GM19351 (cell line): ENCODE measurements at regions not wholly inside any gene's neighbourhood (a gene's known extent, or its start where the extent isn't known, plus 50 kb on each side); places are given as distances from the start of the nearest gene placed in this dataset.
"Not testable (repeated sequence)": the region's sequence is repeated elsewhere in the genome, so short reads cannot be mapped to it uniquely, and the experiment has no call there.

Experiments used
- ATAC-seq: cut with Tn5 transposase; IDR thresholded peaks from one replicate; pipeline ENCODE4 v1.9.1; 2021; ENCODE audit warnings: mild to moderate bottlenecking, moderate library complexity; ENCODE audit not compliant: unreplicated experiment

DNA sequence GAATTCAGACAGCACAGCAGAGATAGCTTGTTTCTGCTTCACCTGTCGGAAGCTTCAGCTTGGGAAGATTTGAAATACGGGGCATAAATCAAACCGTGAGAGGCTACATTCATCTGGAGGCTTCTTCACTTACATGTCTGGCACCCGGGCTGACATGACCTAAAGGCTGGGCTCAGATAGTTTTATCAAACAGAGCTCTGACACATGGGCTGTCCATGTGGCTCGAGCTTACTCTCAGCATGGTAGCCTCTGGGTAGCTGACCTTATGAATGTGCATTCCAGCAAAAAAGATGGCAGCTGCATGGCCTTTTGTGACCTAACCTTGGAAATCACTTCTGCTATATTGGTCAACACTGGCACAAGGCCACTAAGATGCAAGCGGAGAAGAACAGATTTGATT lies 414.5 kb downstream of the NDFIP2 start:
- ATAC-seq, result no peak

DNA sequence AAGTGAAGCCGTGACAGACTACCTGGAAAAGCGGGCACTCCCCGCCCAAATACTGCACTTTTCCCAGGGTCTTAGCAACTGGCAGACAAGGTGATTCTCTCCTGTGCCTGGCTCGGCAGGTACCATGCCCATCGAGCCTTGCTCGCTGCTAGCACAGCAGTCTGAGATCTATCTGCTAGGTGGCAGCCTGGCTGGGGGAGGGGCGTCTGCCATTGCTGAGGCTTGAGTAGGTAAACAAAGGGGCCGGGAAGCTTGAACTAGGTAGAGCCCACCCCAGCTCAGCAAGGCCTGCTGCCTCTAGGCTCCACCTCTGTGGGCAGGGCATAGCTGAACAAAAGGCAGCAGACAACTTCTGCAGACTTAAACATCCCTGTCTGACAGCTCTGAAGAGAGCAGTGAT lies 406.3 kb downstream of the NDFIP2 start:
- ATAC-seq, result not testable (repeated sequence)

DNA sequence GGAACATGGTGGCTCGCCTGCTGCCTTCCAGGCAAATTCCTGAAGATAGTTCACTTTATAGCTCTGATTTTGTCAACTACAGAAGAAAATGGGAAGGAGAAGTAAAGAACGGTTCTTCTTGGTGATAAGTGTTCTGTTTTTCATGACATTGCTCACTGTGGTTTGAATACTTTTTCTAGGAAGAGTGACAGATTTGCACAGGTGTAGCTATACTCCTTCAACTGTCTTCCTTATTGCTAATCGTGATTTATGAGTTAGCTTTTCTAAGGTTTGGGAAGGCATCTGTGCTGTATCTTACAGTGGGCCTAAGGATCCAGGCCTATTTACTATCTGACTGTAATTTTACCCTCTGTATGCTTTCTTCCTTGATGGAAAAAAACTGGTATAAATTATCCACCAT lies 405.6 kb downstream of the NDFIP2 start:
- ATAC-seq, result no peak

- no peak for ATAC-seq
Observed at GRCh38 chr13:79884890-79885289, 403.9 kb downstream of the NDFIP2 start.

- no peak for ATAC-seq
Observed at GRCh38 chr13:79883216-79883615, 402.3 kb downstream of the NDFIP2 start.

GRCh38 chr13:79880818-79881217 lies 399.9 kb downstream of the NDFIP2 start:
- no peak for ATAC-seq

- ATAC-seq, result no peak
Observed at GRCh38 chr13:79874396-79875360, 393.7 kb downstream of the NDFIP2 start.

- no peak for ATAC-seq
Observed at GRCh38 chr13:79871594-79871993, 390.6 kb downstream of the NDFIP2 start.

- ATAC-seq, result no peak
Observed at GRCh38 chr13:79870766-79871165, 389.8 kb downstream of the NDFIP2 start.

GRCh38 chr13:79870123-79870522 lies 389.2 kb downstream of the NDFIP2 start:
- no peak for ATAC-seq

DNA sequence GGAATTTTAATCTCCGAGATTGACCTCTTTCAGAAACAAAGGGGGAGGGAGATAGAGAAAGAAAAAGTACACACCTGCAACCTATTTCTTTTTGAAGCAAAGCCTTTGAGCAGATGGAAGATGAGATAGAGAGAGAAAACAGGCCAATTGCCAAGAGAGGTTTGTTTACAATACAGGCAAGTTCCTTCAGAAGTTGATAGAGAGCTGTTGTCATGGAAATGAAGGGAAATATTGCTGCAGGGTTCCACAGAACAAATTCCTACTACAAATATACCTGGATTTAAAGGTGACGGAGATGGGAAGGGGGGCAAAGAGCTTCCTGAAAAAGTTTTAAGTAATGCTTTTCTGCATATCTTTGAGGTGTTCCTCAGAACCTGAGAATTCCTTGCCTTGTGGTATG lies 388.4 kb downstream of the NDFIP2 start:
- ATAC-seq, result no peak

DNA sequence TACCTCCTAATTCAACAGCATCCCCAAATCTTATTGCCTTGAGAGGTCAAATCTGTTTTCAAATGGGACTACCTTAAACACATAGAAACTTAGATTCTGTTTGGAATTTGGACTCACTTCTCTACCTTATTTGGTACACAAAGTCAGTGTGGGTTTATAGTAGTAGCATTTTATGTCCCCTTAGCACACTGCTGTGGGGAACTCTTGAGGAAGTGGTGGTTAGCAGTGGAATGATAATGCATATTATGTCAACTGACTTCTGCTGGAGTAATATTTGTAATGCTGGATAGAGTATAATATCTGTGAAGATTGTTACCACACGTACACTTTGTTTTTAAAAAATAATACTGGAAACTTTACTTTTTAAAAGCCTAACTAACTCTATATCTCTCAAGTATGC lies 386.3 kb downstream of the NDFIP2 start:
- ATAC-seq, result no peak

DNA sequence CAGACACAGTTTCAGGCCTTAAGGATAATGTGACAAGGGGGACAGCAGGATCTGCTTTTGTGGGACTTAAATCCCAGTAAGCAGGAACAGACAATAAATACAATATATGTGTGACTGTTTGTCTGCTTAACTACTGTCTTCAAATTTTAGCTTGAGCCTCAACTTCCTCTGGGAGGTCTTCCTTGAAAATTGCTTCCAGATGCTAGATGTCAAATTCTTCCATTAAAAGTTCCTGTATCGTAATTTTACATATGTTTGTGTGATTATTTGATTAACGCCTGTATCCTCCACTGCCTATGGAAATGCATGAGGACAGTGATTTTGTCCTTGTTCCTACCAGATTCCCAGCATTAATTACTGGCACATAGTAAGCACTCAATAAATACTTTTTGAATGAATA lies 385.5 kb downstream of the NDFIP2 start:
- ATAC-seq, result no peak

DNA sequence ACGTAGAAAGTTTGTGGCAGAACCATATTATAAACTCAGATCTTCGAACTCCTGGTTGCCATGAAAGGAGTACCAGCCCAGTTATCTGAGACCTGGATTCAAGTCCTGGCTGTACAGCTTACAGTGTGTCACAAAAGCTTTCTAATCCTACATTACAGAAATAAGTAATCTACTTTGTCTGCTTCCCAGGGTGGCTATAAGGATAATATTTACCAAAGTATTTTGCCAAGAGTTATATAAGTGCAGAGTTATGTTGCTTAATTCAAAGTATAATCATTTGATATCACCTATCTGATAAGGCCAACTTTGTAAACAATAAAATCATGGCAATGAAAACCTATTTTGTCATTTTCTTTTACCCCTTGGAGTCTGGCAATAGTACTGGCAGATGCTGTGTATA lies 381.6 kb downstream of the NDFIP2 start:
- no peak for ATAC-seq

GRCh38 chr13:79861731-79862130 lies 380.8 kb downstream of the NDFIP2 start:
- no peak for ATAC-seq

GRCh38 chr13:79860791-79861190 lies 379.8 kb downstream of the NDFIP2 start:
- ATAC-seq, result no peak

DNA sequence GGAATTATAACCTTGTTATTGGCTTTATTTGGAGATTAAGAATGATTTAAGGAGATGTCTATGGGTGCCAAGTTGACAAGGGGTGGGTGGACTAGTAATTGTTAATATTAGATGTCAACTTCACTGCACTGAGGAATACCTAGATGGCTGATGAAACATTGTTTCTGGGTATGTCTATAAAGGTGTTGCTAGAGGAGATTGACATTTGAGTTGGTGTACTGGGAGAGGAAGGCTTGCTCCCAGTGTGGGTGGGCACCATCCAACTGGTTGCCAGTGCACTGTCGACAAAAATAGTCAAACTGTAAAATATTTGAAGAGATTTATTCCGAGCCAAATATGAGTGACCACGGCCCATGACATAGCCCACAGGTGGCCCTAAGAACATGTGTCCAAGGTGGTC lies 378.8 kb downstream of the NDFIP2 start:
- no peak for ATAC-seq

DNA sequence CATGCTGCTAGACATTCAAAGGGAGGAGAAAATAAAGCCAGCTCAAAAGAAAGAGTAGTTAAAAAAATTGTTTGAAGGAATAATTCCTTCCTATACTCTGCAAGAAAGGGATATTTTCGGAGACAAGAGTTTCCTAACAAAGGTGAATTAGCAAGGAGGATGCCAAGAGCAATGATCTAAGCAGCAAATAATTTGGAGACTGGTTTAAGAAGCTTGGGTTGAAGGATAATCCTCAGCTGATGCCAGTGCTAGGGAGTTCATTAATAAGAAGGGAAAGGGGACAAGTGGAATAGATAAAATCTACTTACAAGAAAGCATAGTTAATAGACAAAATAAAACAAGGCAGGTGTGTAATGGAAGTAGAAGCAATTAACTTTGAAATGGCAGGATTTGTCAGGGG lies 372.3 kb downstream of the NDFIP2 start:
- ATAC-seq, result no peak

DNA sequence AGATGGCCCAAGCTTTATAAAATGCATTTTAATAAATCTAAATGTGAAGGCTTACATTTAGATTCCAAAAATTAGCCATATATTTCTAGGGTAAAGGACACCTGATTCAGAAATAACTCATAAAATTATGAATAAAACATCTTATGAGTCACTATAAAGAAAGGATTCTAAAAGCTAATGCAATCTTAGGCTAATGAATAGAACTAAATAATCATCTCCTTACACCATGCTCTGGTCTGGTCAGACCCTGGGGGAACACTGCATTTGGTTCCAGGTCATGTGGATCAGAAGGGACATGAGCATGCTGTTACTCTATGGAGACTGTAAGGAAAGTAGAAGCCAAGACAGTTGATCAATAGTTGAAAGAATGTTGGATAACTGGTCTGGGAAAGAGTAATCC lies 370.4 kb downstream of the NDFIP2 start:
- no peak for ATAC-seq

DNA sequence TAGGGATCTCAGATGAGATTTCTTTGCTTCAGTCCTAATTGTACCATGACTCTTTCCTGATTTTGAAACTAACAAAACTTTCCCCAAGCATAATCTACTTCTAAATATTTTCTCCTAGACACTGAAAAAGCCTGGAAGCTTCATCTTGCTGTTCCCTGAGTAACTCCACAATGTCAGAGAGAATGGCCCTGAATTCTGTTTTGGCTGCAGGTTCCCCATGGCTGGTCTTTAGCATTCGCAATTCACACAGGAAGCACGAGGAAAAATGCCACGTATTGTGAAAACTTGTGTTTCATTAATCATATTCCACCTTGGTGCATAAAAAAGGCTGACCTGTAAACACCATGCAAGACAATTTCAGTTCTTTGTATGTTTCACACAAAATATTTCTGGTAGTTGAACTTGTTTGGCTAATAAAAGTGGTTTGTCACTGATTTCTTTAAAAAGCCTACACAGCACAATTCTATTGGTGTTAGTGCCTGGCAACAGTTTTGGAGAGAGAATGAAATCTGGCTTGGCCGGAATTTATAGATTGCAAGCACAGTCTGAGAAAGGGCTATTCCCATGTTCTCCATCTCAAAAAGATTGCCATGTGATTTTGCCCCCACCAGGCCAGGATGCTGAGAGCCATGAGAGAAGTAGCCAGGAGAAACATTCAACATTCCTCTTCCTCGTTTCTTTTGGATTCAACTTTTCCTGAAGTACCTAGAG lies 367.1 kb downstream of the NDFIP2 start:
- ATAC-seq, result no peak

GRCh38 chr13:79846386-79846785 lies 365.4 kb downstream of the NDFIP2 start:
- no peak for ATAC-seq
